ENCODE measurements at regions not wholly inside any gene's neighbourhood (a gene's known extent, or its start where the extent isn't known, plus 50 kb on each side); places are given as distances from the start of the nearest gene placed in this dataset.
"Not testable (repeated sequence)": the region's sequence is repeated elsewhere in the genome, so short reads cannot be mapped to it uniquely, and the experiment has no call there.

- DNase-seq (ENCODE audit: low spot score) = no peak
These were observed 215.0 kb downstream of the IL15 start for GRCh38 chr4:141851246-141851891.

GRCh38 chr4:141853091-141853764 lies 216.8 kb downstream of the IL15 start:
- DNase-seq (ENCODE audit: low spot score) = no peak

DNA sequence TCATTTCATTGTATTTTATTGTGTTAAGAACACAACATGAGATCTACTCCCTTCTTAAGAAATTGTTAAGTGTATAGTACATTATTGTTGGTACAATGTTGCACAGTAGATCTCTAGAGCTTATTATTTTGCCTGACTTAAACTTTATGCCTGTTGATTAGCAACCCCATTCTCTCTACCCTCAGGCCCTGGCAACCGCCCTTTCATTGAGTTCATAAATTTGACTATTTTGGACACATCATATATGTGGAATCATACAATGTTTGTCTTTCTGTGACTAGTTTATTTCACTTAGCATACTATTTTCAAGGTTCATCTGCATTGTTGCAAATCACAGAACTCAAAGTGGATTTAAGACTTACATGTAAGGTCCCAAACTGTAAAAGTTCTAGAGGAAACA lies 222.1 kb downstream of the IL15 start:
- DNase-seq (ENCODE audit: low spot score) = no peak

- DNase-seq (ENCODE audit: low spot score) = no peak
These were observed 224.6 kb downstream of the IL15 start for GRCh38 chr4:141860974-141861373.

- no peak for DNase-seq (ENCODE audit: low spot score)
These were observed 233.8 kb downstream of the IL15 start for GRCh38 chr4:141870152-141870551.

DNA sequence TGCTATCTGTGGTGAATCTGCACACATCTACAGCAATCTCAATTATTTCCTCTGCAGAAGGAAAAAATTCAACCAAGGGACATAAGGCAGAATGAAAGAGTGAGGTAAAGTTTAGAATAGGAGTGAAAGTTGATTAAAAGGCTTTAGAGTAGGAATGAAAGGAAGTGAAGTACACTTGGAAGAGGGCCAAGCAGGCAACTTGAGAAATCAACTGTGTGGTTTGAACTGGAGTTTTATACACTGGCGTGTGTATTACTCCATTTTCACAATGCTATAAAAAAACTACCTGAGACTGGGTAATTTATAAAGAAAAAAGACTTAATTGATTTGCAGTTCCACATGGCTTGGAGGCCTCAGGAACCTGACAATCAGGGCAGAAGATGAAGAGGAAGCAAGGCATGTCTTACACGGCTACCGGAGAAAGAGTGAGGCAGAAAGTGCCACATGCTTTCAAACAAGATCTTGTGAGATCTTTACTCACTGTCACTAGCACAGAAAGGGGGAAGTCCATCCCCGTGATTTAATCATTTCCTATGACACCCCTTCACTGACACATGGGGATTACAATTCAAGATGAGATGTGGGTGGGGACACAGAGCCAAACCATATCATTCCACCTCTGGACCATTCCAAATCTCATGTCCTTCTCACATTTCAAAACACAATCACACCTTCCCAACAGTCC lies 234.8 kb downstream of the IL15 start:
- DNase-seq (ENCODE audit: low spot score) = no peak

GRCh38 chr4:141882650-141883049 lies 246.3 kb downstream of the IL15 start:
- not testable (repeated sequence) for DNase-seq (ENCODE audit: low spot score)

GRCh38 chr4:141884070-141884469 lies 247.7 kb downstream of the IL15 start:
- DNase-seq (ENCODE audit: low spot score) = no peak

GRCh38 chr4:141885112-141885511 lies 248.7 kb downstream of the IL15 start:
- DNase-seq (ENCODE audit: low spot score) = no peak

DNA sequence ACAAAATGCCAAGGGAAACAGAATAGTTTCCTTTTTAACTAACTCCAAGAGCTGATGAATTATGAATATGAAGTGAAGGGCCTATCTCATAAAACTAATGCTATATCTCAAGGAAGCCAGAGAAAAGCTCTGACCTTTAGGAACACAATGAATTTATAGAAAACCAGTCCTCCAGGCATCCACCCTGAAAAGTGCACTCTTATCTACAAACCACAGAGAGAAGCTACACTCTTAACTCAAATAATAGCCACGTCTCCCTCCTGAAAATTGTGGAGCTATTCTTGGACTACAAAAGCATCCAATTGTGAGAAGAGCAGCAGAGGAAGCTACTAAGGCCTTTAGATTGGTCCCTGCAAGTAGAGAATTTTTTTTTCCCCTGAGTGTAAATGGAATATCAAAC lies 253.9 kb downstream of the IL15 start:
- DNase-seq (ENCODE audit: low spot score) = no peak

GRCh38 chr4:141891260-141892120 lies 255.1 kb downstream of the IL15 start:
- no peak for DNase-seq (ENCODE audit: low spot score)

GRCh38 chr4:141896687-141897086 lies 260.3 kb downstream of the IL15 start:
- no peak for DNase-seq (ENCODE audit: low spot score)

DNA sequence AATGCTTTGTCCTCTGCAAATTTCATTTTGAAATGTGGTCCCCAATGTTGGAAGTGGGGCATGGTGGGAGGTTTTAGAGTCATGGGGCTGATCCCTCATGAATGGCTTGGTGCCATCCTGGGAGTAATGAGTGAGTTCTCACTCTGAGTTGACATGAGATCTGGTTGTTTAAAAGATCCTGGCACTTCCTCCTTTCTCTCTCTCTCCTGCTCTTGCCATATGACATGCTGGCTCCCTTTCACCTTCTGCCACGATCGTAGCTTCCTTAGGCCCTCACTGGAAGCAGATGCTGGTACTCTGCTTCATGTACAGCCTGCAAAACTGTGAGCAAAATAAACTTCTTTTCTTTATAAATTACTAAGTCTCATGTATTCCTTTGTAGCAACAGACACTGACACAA lies 262.0 kb downstream of the IL15 start:
- DNase-seq (ENCODE audit: low spot score) = no peak

DNA sequence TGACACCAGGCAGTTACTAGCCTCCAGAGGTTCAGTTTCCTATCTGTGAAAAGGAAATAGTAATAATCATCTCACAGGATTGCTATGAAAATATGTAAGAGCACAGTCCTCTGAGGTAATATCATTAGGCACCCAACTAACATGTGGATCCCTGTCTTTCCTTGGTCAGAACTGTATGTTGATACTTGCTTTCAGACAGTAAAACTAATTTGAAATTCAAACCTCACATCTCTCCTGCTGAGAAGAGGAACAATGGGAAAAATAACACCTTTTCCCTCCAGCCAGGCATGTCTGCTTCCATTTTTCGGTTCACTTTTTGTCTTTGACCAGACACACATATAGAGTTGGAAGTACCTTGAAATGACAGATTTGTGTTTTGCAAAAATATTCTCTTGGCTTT lies 262.7 kb downstream of the IL15 start:
- no peak for DNase-seq (ENCODE audit: low spot score)

DNA sequence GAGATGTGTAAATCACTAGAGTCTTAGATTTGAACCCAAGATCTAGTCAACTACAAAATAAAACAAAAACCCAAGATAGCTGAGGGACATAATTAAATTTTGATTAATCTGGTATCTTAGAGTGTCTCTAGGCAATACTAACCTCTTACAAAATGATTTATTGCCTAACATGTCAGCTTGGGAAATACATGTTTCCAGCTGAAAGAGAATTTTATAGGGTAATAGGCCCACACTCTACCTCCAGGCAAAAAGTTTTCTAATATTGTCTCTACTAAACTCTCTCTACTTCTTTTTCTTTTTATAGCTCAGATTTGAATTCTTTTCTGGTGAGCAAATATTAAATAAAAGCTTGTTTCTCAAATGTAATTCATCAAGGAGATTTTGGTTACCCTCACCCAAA lies 263.2 kb downstream of the IL15 start:
- no peak for DNase-seq (ENCODE audit: low spot score)

DNA sequence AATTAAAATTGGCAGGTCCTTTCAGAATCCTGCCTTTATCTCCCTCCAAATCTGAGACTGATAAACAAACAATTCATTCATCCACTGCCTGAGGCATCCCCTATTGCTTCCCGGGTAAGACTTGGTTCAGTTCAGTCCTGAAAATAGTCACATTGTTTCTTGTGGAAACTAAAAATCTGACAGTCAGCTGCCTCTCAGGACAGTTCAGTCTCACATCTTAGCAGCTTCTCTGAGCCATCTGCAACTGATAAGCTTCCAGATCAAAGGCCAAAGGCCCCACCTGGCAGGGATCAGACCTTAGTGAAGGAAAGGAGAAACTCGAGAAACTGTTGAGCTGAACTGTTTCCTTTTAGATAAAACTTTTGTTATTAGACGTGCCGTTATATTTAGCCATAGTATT lies 264.5 kb downstream of the IL15 start:
- DNase-seq (ENCODE audit: low spot score) = peak; percentile 8

DNA sequence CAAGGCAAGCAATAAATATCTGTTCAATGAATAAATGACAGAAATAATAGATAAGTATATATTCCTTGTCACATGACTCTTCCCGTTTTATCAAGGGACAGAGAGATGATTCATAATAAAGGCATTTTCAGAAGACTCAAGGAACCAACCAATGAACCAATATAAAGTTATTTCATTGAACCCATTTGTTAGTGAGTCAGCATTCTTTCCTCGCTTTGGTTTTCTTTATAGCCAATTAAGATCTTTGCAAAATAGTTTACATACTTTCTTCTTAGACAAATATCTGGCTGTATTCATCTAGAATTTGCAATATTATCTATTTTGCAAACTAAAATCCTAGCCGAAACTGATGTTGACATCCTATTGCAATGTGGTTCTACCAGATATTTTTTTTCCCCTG lies 269.4 kb downstream of the IL15 start:
- DNase-seq (ENCODE audit: low spot score) = no peak

DNA sequence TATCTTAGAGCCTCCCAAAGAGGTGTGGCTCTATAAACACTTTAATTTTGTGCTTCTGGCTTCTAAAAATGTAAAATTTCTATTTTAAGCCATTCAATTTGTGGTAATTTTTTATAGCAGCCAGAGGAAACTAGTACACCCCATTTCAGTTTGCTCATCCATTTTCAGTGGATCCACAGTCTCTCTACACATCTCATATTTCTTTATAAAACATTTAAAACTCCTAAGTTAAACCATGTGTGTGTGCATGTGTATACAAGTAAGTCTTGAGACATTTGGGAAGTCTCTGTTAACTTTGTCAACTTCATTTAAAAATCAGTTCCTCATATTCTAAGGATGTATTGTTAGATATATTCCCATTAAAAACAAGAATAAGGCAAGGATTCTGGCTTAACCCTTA lies 273.2 kb downstream of the IL15 start:
- no peak for DNase-seq (ENCODE audit: low spot score)

DNA sequence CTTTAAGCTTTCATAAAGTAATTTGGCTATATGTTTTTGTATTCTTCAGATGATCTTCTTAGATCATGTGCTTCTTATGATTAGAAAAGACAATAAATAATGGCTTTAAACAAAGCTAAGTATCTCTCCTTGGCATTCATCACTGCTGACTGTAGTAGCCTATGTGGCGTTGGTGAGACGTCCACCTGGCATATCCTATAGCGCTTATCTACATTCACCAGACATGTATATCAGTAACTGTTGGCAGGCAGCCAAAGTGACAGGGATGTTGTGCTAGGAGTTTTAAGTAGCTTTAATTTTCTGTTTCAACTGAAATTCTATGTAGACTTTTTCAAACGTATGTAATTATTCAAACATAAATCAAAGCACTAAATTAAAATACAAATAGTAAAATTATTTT lies 276.4 kb downstream of the IL15 start:
- no peak for DNase-seq (ENCODE audit: low spot score)

GRCh38 chr4:141913928-141914327 lies 277.5 kb downstream of the IL15 start:
- DNase-seq (ENCODE audit: low spot score) = no peak

DNA sequence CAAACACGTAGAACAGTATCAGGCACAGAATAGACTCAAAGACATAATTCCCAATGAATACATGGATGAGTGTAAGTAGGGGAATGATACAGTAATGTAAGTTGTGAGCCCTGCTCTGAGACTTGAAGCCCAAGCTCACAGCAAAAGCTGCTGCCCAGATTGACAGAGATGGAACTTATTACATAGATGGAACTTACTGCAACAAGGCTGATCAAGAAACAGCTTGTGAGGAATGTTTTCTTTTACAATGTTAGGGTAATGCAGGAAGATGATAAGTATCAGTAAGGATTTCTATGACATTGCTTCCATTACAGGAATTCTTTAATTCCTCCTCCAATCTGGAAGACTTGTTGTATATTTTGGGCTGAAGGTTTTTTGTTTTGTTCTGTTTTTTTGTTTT lies 278.4 kb downstream of the IL15 start:
- no peak for DNase-seq (ENCODE audit: low spot score)

GRCh38 chr4:141919649-141920048 lies 283.3 kb downstream of the IL15 start:
- no peak for DNase-seq (ENCODE audit: low spot score)

DNA sequence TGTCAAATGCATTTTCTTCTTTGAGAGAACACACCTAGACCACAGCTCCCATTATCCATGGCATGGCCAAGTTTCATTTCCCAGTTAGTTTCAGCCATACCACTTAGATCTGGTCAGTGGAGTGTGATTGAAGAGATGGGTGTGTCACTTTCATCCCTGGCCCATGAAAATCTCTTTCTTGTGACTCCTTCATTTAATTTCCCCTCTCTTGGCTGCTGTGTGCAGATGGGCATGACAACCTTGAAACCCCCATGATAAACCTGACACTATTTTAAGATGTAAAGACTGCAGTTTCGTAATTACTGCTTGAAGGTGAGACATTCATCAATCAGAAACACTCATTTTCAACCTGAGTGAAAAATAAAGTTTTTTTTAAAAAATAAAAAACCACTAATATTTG lies 284.9 kb downstream of the IL15 start:
- no peak for DNase-seq (ENCODE audit: low spot score)
